HG03060 (cell line): ENCODE measurements at regions not wholly inside any gene's neighbourhood (a gene's known extent, or its start where the extent isn't known, plus 50 kb on each side); places are given as distances from the start of the nearest gene placed in this dataset.

Source experiments
- ATAC-seq: cut with Tn5 transposase; IDR thresholded peaks from one replicate; pipeline ENCODE4 v1.9.1; 2021; ENCODE audit warnings: low read depth, moderate number of reproducible peaks; ENCODE audit not compliant: unreplicated experiment

DNA sequence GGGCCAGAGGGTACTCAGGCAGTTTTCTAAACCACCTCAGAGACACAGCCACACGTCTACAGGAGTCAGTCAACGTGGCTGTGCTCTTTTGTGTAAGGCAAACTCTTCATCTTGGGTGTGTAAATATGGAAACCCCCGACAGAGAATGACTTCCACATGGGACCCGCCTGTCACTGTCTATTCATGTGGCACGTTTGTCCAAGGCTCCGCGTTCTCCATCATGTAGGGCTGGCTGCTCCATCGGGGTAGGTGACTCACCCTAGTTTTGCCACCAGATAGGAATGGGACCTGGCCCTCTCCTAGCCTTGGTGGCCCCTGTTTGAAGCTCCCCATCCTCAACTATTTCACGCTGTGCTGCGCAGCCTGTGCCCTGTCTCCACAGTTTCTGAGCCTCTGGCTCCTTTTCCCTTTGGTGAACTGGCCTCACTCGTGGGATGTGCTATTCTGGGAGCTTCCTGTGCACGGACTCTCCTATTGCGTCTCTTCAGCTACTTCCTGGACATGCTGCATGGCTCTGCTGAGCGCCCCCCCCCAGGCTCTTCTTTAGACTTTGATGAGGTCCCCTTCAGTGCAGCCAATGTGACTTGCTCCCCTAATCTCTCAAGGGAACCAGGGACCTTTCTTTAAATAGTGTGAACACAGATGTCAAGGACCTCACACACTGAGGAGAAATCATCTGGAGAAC is 143.2 kb upstream of the PDE10A start:
- ATAC-seq: no peak

DNA sequence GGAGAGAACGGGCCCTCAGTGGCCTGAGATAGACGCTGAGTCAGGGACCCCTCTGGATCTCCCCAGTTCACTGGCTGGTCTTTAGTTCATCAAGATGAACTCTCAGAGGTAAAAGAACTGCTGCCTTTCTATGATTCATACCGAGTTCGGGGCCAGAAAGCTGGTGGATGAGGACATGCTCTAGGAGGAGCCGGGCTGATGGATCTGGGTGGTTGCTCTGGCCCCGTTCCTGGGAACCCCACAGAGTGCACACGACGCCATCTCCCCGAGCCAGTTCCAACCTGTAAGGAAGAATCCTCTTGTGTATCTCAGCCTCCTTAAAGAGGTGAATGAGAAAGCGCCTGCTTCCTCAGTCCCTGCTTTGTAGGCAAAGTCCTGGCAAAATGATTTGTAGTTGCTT is 142.6 kb upstream of the PDE10A start:
- ATAC-seq: no peak

DNA sequence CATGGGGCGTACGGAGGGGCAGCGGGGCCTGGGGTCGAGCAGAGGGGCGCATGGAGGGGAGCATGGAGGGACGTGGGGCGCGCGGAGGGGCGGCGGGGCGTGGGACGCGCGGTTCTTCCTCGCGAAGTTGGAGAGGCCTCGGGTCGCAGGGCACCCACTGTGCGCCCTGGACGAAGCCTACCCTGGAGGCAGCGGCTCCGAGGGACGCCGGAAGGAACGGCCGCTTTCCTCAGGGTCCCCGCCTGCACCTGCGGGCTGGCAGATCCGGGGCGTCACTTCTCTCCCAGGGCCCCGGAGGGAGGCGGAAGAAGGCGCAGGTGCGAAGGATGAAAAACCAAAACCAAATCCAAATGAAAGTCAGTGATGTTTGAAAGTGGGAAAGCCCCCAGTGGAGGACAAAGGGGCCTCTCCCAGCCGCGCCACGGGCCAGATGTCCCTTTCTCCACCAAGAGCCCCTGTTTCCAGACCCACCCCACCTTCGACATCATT is 142.1 kb upstream of the PDE10A start:
- ATAC-seq: no peak

DNA sequence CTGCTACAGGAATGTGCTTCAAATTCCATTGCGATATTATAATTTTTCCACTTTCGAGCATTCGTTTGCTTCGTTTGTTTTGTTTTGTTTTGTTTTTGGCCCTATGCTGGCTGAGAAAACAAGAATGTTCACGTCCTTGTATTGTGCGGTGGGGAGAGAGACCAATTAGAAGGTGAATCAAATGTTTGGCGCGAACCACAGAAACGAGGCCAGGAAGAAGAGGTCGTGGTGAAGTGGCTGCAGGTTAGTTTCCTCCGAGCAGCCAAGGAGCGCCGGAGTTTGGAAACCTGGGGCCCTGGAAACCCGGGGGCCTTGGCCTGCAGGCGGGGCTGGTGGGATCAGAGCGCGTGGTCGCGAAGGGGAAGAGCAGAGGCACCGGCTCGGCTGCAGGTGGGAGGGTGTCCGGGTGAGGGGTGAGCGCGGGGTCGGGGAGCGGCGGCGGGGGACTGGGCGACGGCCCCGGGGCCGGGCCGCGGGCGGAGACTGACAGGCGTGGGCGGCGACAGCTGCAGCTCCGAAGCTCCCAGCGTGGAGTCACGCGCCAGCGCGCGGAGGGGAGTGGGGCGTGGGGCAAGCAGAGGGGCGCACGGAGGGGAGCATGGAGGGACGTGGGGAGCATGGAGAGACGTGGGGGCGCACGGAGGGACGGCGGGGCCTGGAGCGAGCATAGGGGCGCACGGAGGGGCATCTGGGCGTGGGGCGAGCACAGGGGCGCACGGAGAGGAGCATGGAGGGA is 141.5 kb upstream of the PDE10A start:
- ATAC-seq: no peak

DNA sequence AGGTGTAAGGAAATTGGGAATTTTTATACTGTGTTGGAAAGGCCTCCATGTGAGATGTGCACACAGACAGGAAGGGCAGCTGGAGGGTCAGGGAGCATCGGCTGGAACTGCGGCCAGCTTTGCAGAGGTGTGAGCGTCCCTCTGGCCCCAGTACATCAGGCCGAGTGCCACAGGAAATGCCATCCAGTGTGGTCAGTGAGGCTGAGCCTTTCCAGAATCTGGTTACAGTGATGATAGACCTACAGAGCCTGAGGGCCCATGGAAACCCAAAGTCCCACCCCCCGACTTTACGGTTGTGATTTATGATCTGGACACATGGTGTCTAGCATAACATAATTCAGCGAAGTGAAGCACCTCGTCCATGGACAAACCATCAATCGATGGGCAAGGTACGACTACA is 137.3 kb upstream of the PDE10A start:
- ATAC-seq: no peak

DNA sequence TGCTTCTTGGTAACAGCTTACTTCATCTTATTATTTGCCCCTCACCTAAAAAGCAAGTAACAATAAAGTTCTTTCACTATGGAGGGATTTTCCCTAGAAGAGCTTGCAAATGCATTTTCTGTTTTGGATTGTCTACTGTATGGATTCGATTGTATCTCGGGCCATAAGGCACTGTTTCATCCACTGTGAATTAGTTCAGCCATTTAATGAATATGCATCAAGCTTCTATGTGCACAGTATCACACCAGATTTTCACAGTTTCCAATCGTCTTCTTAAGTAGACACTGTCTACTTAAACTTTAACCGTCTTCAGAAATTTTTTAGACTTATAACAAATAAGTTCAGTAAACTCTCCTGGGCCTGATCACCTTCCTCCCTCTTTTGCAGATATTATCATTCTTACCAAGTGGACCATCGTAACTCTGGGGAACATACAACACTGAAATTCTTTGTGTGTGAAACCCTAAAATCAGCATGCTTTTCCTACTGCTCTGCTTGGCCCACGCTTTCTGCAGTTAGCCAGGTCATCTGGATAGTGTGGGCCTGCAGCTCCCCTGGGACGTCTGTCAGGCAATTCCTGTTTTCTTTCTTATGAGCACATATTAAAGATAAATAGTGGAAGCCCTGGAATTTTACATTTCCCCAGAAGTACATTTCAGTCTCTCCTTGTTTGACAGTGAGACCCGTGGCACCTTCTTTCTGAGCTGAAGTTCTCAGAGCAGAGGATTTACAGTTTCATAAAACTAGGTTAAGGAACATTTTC is 136.5 kb upstream of the PDE10A start:
- no peak for ATAC-seq

DNA sequence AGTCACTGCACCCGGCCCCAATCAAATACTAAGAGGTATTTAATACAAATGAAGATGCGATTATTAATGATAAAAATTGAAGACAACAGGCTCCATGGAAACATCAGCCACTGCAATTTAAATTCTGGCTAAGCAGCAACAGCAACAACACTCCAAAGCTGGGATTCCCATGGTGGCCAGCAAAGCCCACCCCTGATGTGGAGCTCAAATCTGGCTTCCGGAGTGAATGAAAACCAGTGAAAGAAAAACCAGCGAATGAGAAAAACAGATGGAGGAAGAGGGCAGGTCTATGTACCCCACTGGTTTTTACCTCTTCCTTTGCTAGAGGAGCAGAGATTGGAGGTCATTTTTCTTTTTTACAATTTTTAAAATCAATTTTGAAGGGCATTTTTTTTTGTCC is 135.9 kb upstream of the PDE10A start:
- no peak for ATAC-seq

- no peak for ATAC-seq
Observed at GRCh38 chr6:165794179-165794601, 131.1 kb upstream of the PDE10A start.

DNA sequence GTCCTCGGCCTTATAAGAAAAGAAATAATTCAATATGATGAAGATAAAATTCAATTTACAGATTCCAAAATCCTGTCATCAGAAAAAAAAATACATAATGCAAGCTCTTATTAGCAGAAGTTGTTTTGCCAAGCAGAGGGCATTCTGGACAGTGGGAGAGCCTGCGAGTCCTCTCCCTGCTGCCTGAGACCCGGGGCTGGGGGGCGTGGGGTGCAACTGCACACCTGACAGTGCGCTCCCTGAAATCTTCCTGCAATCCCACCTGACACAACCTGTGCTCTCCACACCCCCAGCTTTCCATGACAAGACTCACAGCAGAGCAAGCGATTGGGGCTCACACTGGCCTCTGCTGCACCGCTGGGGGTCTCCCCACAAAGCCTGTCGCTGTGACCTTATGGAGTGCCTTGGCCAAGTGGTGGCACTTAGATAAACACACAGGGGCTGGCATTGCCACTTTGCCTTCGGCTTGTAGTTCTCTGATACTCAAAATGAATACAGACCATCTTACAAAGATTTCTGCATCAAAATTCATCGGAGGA is 130.3 kb upstream of the PDE10A start:
- no peak for ATAC-seq

DNA sequence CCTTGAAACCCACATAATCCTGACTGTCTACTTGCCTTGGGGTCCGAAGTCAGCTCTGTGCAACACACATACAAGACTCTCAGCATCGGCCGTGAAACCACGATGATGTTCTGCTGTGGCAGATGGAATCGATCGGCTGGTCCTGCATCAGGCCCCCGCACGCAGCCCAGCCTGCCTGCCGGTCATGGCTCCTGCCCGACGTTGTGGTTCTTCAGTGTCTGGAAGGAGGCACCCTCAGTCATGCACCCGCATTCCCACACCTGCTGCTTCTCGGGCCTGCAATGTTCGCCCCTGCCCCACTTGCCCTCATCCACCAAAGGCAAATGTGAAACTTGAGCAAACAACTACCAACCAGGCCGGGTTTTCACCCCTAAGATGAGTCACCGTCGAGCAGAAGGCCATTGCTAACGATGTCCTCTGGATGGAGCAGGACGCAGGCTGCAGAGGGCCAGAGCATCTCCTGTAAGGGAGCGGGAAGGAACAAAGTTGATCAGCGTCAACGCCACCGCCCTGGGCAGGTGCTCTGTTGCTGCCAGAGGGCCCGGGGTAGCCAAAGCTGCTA is 128.9 kb upstream of the PDE10A start:
- no peak for ATAC-seq

GRCh38 chr6:165791306-165791705 is 128.3 kb upstream of the PDE10A start:
- no peak for ATAC-seq

- ATAC-seq: no peak
Observed at GRCh38 chr6:165782812-165783211, 119.8 kb upstream of the PDE10A start.

GRCh38 chr6:165782134-165782533 is 119.1 kb upstream of the PDE10A start:
- no peak for ATAC-seq

- no peak for ATAC-seq
Observed at GRCh38 chr6:165777680-165778079, 114.6 kb upstream of the PDE10A start.

DNA sequence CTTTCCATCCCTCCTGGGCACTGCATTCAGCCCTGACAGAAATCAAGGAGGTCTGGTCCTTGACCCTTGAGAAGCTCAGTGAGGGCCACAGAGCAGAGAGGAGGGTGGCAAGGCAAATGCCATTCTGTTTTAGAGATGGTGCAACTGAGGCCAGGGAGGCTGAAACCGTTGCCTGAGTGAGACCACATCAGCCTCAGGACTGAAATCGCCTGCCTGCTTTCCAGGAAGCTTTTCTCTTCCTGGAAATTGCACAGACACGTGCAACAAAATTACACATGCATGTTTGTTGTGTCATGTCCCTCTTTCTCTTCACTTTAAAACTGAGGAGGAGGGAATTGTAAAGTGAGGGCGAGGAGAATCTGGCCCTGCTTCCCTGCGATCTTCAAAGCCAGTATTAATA is 113.7 kb upstream of the PDE10A start:
- no peak for ATAC-seq

- ATAC-seq: no peak
Observed at GRCh38 chr6:165775721-165776120, 112.7 kb upstream of the PDE10A start.

- ATAC-seq: no peak
Observed at GRCh38 chr6:165774903-165775601, 112.0 kb upstream of the PDE10A start.

- ATAC-seq: no peak
Observed at GRCh38 chr6:165770397-165771082, 107.5 kb upstream of the PDE10A start.

GRCh38 chr6:165769884-165770283 is 106.8 kb upstream of the PDE10A start:
- no peak for ATAC-seq

- no peak for ATAC-seq
Observed at GRCh38 chr6:165769401-165769800, 106.4 kb upstream of the PDE10A start.
